ENCODE measurements at regions not wholly inside any gene's neighbourhood (a gene's known extent, or its start where the extent isn't known, plus 50 kb on each side); places are given as distances from the start of the nearest gene placed in this dataset.

- no peak for TF ChIP-seq CTCF (conservative IDR thresholded peaks at IDR 0.05)
- H3K27ac ChIP-seq, result no peak overlapping the region
Observed at GRCh38 chr7:23966941-23967340, 256.9 kb downstream of the STK31 start.

GRCh38 chr7:23967949-23968599 lies 258.1 kb downstream of the STK31 start:
- H3K27ac ChIP-seq, result no peak overlapping the region
- TF ChIP-seq CTCF (conservative IDR thresholded peaks at IDR 0.05), result no peak

GRCh38 chr7:23968791-23969190 lies 258.8 kb downstream of the STK31 start:
- no peak for TF ChIP-seq CTCF (conservative IDR thresholded peaks at IDR 0.05)
- H3K27ac ChIP-seq, result no peak overlapping the region

GRCh38 chr7:23969443-23969842 lies 259.4 kb downstream of the STK31 start:
- no peak overlapping the region for H3K27ac ChIP-seq
- no peak for TF ChIP-seq CTCF (conservative IDR thresholded peaks at IDR 0.05)

GRCh38 chr7:23970193-23970592 lies 260.2 kb downstream of the STK31 start:
- H3K27ac ChIP-seq, result no peak overlapping the region
- TF ChIP-seq CTCF (conservative IDR thresholded peaks at IDR 0.05), result no peak

GRCh38 chr7:23971031-23971430 lies 261.0 kb downstream of the STK31 start:
- TF ChIP-seq CTCF (conservative IDR thresholded peaks at IDR 0.05), result no peak
- H3K27ac ChIP-seq, result no peak overlapping the region

GRCh38 chr7:23972057-23972456 lies 262.0 kb downstream of the STK31 start:
- no peak for TF ChIP-seq CTCF (conservative IDR thresholded peaks at IDR 0.05)
- no peak overlapping the region for H3K27ac ChIP-seq
